IMR-90 (cell line): ENCODE measurements at regions not wholly inside any gene's neighbourhood (a gene's known extent, or its start where the extent isn't known, plus 50 kb on each side); places are given as distances from the start of the nearest gene placed in this dataset.

Experiments used
- CEBPB ChIP-seq: IDR thresholded peaks from 2 replicates; pipeline ENCODE4 v1.6.1; 2012; ENCODE audit warnings: low read depth, low read length, improper control_type of control experiment
- CTCF ChIP-seq: conservative IDR thresholded peaks from 2 replicates; pipeline ENCODE4 v1.5.1; 2012; ENCODE audit warnings: mild to moderate bottlenecking, low read depth, low read length, improper control_type of control experiment
- FOS ChIP-seq: fragments of 150-350 bp; IDR thresholded peaks from 2 replicates; pipeline ENCODE4 v1.6.1; 2016; ENCODE audit warnings: low read depth, low read length
- MAZ ChIP-seq: IDR thresholded peaks from 2 replicates; pipeline ENCODE4 v1.6.1; 2012; ENCODE audit warnings: low read depth, mild to moderate bottlenecking, low read length, improper control_type of control experiment, moderate library complexity, borderline replicate concordance
- POLR2A ChIP-seq: IDR thresholded peaks from 2 replicates; pipeline ENCODE4 v1.6.1; 2012; ENCODE audit warnings: mild to moderate bottlenecking, low read depth, low read length
- SMC3 ChIP-seq: fragments of 150-350 bp; IDR thresholded peaks from 2 replicates; pipeline ENCODE4 v1.6.1; 2016; ENCODE audit warnings: low read depth, mild to moderate bottlenecking, antibody characterized with exemption, low read length, moderate library complexity

GRCh38 chr6:140274548-140274947 is 900.1 kb upstream of the CITED2 start:
- TF ChIP-seq POLR2A (no peak), CTCF (no peak), SMC3 (no peak), FOS (no peak), CEBPB (no peak), MAZ (no peak)
